T-helper 17 cell (primary cell): ENCODE measurements at regions not wholly inside any gene's neighbourhood (a gene's known extent, or its start where the extent isn't known, plus 50 kb on each side); places are given as distances from the start of the nearest gene placed in this dataset.

Experiments
- ATAC-seq: fragments of 150-1000 bp; cut with Tn5 transposase; 2 replicates; pipeline ENCODE4 v1.10.0; 2021; ENCODE audit warnings: mild to moderate bottlenecking, moderate library complexity
- DNase-seq, 3 donors: peaks; one replicate each; pipeline versions ENCODE4 v3.0.0 to v3.0.0-alpha.2; 2020 to 2021
- H3K9me3 ChIP-seq: one replicate; pipeline ENCODE4 v1.7.0; 2013; ENCODE audit warnings: low read length, mild to moderate bottlenecking; ENCODE audit not compliant: control insufficient read depth, poor library complexity, severe bottlenecking
- H3K27ac Mint-ChIP-seq: one replicate; pipeline ENCODE4 v1.8.0; 2022; ENCODE audit warnings: mild to moderate bottlenecking, moderate library complexity, mixed read lengths
- H3K27me3 Mint-ChIP-seq: one replicate; pipeline ENCODE4 v1.8.0; 2022; ENCODE audit warnings: mixed read lengths
- H3K36me3 Mint-ChIP-seq: one replicate; pipeline ENCODE4 v1.8.0; 2022; ENCODE audit warnings: low read depth, mixed read lengths
- H3K4me1 Mint-ChIP-seq: one replicate; pipeline ENCODE4 v1.8.0; 2022; ENCODE audit warnings: mild to moderate bottlenecking, mixed read lengths
- H3K4me3 Mint-ChIP-seq: one replicate; pipeline ENCODE4 v1.8.0; 2022; ENCODE audit warnings: mild to moderate bottlenecking, moderate library complexity, mixed read lengths

- H3K27me3 Mint-ChIP-seq: no peaks in the 10 kb centered on the region
- H3K27ac Mint-ChIP-seq: no peak overlapping the region
- H3K9me3 ChIP-seq: no peaks in the 10 kb centered on the region
- no peaks in the 10 kb centered on the region for H3K36me3 Mint-ChIP-seq
- ATAC-seq (no peak), DNase-seq (no peak)
- no peak overlapping the region for H3K4me3 Mint-ChIP-seq
- no peaks in the 10 kb centered on the region for H3K4me1 Mint-ChIP-seq
These were observed 52.0 kb upstream of the COL11A1 start for GRCh38 chr1:103160281-103160680.
